ENCODE measurements at regions not wholly inside any gene's neighbourhood (a gene's known extent, or its start where the extent isn't known, plus 50 kb on each side); places are given as distances from the start of the nearest gene placed in this dataset.

- Histone ChIP-seq H3K4me3 (ENCODE audit: low read length) (no peak overlapping the region), H3F3A (ENCODE audit: insufficient read depth, low read length, poor library complexity, severe bottlenecking) (no peaks in the 10 kb centered on the region), H3K27me3 (ENCODE audit: insufficient read depth, low read depth, low read length) (no peaks in the 10 kb centered on the region), H4K20me1 (ENCODE audit: insufficient read depth) (no peaks in the 10 kb centered on the region), H3K27ac (ENCODE audit: low read length) (no peak overlapping the region), H3K9me2 (ENCODE audit: insufficient read depth, low read length) (no peaks in the 10 kb centered on the region), H3K36me3 (ENCODE audit: insufficient read depth, low read length) (no peaks in the 10 kb centered on the region), H3K9ac (ENCODE audit: low read length) (no peak overlapping the region), H3K79me2 (replicated peaks; ENCODE audit: insufficient read depth, low read length) (no peaks in the 10 kb centered on the region), H3K9me3 (ENCODE audit: low read length) (no peaks in the 10 kb centered on the region), H2AFZ (ENCODE audit: low read depth, low read length) (no peak overlapping the region), H3K4me2 (ENCODE audit: low read length) (no peak overlapping the region)
- no peak for TF ChIP-seq RAD21 (conservative IDR thresholded peaks at IDR 0.05)
- TF ChIP-seq MXI1 (conservative IDR thresholded peaks at IDR 0.05; ENCODE audit: poor library complexity, severe bottlenecking) = no peak
- no peak for TF ChIP-seq CTCF (IDR thresholded peaks at IDR 0.05; ENCODE audit: poor library complexity, severe bottlenecking)
- no peak for TF ChIP-seq TAF1 (IDR thresholded peaks at IDR 0.05; ENCODE audit: low read depth)
- TF ChIP-seq EZH2 (IDR thresholded peaks at IDR 0.05; ENCODE audit: borderline replicate concordance, insufficient read depth, low read length, poor library complexity, severe bottlenecking) = no peak
- TF ChIP-seq SMC3 (conservative IDR thresholded peaks at IDR 0.05; ENCODE audit: poor library complexity) = no peak
- TF ChIP-seq EP300 (conservative IDR thresholded peaks at IDR 0.05; ENCODE audit: poor library complexity, severe bottlenecking) = no peak
- no peak for TF ChIP-seq REST (IDR thresholded peaks at IDR 0.05; ENCODE audit: borderline replicate concordance)
- no peak for TF ChIP-seq POLR2AphosphoS5 (IDR thresholded peaks at IDR 0.05)
Measured at GRCh38 chr6:156600678-156601077, 176.5 kb upstream of the ARID1B start.

- H3K27me3 ChIP-seq (ENCODE audit: insufficient read depth, low read depth, low read length) = no peaks in the 10 kb centered on the region
- no peaks in the 10 kb centered on the region for H3F3A ChIP-seq (ENCODE audit: insufficient read depth, low read length, poor library complexity, severe bottlenecking)
- no peak for TF ChIP-seq RAD21 (conservative IDR thresholded peaks at IDR 0.05)
- H3K9me3 ChIP-seq (ENCODE audit: low read length) = no peaks in the 10 kb centered on the region
- H3K27ac ChIP-seq (ENCODE audit: low read length) = no peak overlapping the region
- no peak overlapping the region for H3K4me2 ChIP-seq (ENCODE audit: low read length)
- H3K36me3 ChIP-seq (ENCODE audit: insufficient read depth, low read length) = no peaks in the 10 kb centered on the region
- H3K9me2 ChIP-seq (ENCODE audit: insufficient read depth, low read length) = no peaks in the 10 kb centered on the region
- H3K9ac ChIP-seq (ENCODE audit: low read length) = no peak overlapping the region
- H4K20me1 ChIP-seq (ENCODE audit: insufficient read depth) = no peaks in the 10 kb centered on the region
- H2AFZ ChIP-seq (ENCODE audit: low read depth, low read length) = no peak overlapping the region
- H3K4me3 ChIP-seq (ENCODE audit: low read length) = no peak overlapping the region
- H3K79me2 ChIP-seq (replicated peaks; ENCODE audit: insufficient read depth, low read length) = no peaks in the 10 kb centered on the region
Measured at GRCh38 chr6:156599978-156600590, 177.1 kb upstream of the ARID1B start.

- no peak overlapping the region for H3K4me3 ChIP-seq (ENCODE audit: low read length)
- H2AFZ ChIP-seq (ENCODE audit: low read depth, low read length) = no peak overlapping the region
- no peak overlapping the region for H3K9ac ChIP-seq (ENCODE audit: low read length)
- H3K27ac ChIP-seq (ENCODE audit: low read length) = no peak overlapping the region
- H4K20me1 ChIP-seq (ENCODE audit: insufficient read depth) = no peaks in the 10 kb centered on the region
- H3F3A ChIP-seq (ENCODE audit: insufficient read depth, low read length, poor library complexity, severe bottlenecking) = no peaks in the 10 kb centered on the region
- TF ChIP-seq RAD21 (conservative IDR thresholded peaks at IDR 0.05) = no peak
- TF ChIP-seq TAF1 (IDR thresholded peaks at IDR 0.05; ENCODE audit: low read depth) = no peak
- no peak for TF ChIP-seq REST (IDR thresholded peaks at IDR 0.05; ENCODE audit: borderline replicate concordance)
- H3K27me3 ChIP-seq (ENCODE audit: insufficient read depth, low read depth, low read length) = no peaks in the 10 kb centered on the region
- H3K79me2 ChIP-seq (replicated peaks; ENCODE audit: insufficient read depth, low read length) = no peaks in the 10 kb centered on the region
- H3K9me2 ChIP-seq (ENCODE audit: insufficient read depth, low read length) = no peaks in the 10 kb centered on the region
- H3K4me2 ChIP-seq (ENCODE audit: low read length) = no peak overlapping the region
- no peaks in the 10 kb centered on the region for H3K9me3 ChIP-seq (ENCODE audit: low read length)
- no peaks in the 10 kb centered on the region for H3K36me3 ChIP-seq (ENCODE audit: insufficient read depth, low read length)
Measured at GRCh38 chr6:156599366-156599765, 177.8 kb upstream of the ARID1B start.

Measured in neural cell (in vitro differentiated cells).